Vagina (tissue), 2 donors: ENCODE measurements at regions not wholly inside any gene's neighbourhood (a gene's known extent, or its start where the extent isn't known, plus 50 kb on each side); places are given as distances from the start of the nearest gene placed in this dataset.

Experiments
- POLR2A ChIP-seq, 2 donors: fragments of 450-650 bp; IDR thresholded peaks; one replicate each; pipeline ENCODE4 v1.6.1; 2017; ENCODE audit warnings: antibody characterized with exemption in 2 of 2, mild to moderate bottlenecking in 2 of 2, moderate library complexity in 2 of 2
- POLR2AphosphoS5 ChIP-seq, 2 donors: sonication (generic); formaldehyde crosslinking; IDR thresholded peaks; one replicate each; pipeline ENCODE4 v1.9.0; 2017; ENCODE audit warnings: antibody characterized with exemption in 2 of 2, mild to moderate bottlenecking in 2 of 2, low read depth in 1 of 2; ENCODE audit not compliant: insufficient read depth in 1 of 2
- TF ChIP-seq, protein P1 (sequence below), 3 experiments: fragments of 450-650 bp in 2 of 3; fragments of 200-600 bp in 1 of 3; sonication (generic) in 1 of 3; IDR thresholded peaks; one replicate each; pipeline ENCODE4 v1.5.1; 2017 to 2019; ENCODE audit warnings: antibody characterized with exemption in 3 of 3, mild to moderate bottlenecking in 2 of 3, moderate library complexity in 2 of 3

DNA sequence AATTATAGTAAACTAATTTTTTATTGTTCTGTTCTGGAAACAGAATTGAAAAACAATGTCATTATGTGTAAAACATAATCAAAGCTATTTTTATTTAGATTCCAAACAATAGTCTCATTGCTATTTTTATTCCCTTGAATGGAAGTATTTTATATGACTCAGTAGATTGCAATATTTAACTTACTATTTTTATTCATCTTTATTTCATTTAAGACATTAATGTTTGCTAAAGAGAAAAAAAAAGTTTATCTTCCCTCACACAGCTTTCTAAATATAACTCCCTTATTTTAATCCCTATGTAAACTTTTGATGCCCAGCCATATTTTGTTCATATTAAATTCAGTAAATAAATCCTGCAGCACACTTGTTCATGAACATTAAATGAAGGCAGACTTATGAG, 622.4 kb downstream of the SLC6A15 start:
- TF ChIP-seq, protein P1, sequence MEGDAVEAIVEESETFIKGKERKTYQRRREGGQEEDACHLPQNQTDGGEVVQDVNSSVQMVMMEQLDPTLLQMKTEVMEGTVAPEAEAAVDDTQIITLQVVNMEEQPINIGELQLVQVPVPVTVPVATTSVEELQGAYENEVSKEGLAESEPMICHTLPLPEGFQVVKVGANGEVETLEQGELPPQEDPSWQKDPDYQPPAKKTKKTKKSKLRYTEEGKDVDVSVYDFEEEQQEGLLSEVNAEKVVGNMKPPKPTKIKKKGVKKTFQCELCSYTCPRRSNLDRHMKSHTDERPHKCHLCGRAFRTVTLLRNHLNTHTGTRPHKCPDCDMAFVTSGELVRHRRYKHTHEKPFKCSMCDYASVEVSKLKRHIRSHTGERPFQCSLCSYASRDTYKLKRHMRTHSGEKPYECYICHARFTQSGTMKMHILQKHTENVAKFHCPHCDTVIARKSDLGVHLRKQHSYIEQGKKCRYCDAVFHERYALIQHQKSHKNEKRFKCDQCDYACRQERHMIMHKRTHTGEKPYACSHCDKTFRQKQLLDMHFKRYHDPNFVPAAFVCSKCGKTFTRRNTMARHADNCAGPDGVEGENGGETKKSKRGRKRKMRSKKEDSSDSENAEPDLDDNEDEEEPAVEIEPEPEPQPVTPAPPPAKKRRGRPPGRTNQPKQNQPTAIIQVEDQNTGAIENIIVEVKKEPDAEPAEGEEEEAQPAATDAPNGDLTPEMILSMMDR (IDR thresholded peaks at IDR 0.05): no peak
- TF ChIP-seq POLR2A (IDR thresholded peaks at IDR 0.05) (no peak), POLR2AphosphoS5 (IDR thresholded peaks at IDR 0.05; ENCODE audit: insufficient read depth in 1 of 2, low read depth in 1 of 2) (no peak)
